Stomach (tissue), 8 donors: ENCODE measurements at regions not wholly inside any gene's neighbourhood (a gene's known extent, or its start where the extent isn't known, plus 50 kb on each side); places are given as distances from the start of the nearest gene placed in this dataset.

ENCODE experiments used
- DNase-seq, 2 donors: peaks; one replicate each; pipeline versions ENCODE4 v3.0.0 to v3.0.0-alpha.2; 2013 to 2019
- H3K27ac ChIP-seq, 5 donors: fragments of 200-600 bp in 4 of 5; sonication (generic) in 4 of 5; one replicate each; pipeline ENCODE4 v1.5.1; 2013 to 2019; ENCODE audit warnings: mild to moderate bottlenecking in 1 of 5, moderate library complexity in 1 of 5
- H3K27me3 ChIP-seq, 3 donors: fragments of 200-600 bp; sonication (generic); one replicate each; pipeline ENCODE4 v1.5.1; 2017 to 2019; ENCODE audit warnings: mixed run types in 1 of 3
- H3K36me3 ChIP-seq, 4 donors: fragments of 200-600 bp; sonication (generic); 1 replicate in 3 of 4; 2 replicates in 1 of 4; pipeline ENCODE4 v1.5.1; 2016 to 2019
- H3K4me1 ChIP-seq, 4 donors: fragments of 200-600 bp; sonication (generic); one replicate each; pipeline ENCODE4 v1.5.1; 2016 to 2019
- H3K4me3 ChIP-seq, 4 donors: fragments of 200-600 bp; sonication (generic) in 3 of 4; one replicate each; pipeline ENCODE4 v1.5.1; 2016 to 2019; ENCODE audit warnings: mild to moderate bottlenecking in 1 of 4
- H3K9me3 ChIP-seq, 4 donors: fragments of 200-600 bp; sonication (generic); one replicate each; pipeline ENCODE4 v1.5.1; 2016 to 2019
- EP300 ChIP-seq: sonication (generic); formaldehyde crosslinking; IDR thresholded peaks from one replicate; pipeline ENCODE4 v1.6.1; 2017; ENCODE audit warnings: antibody characterized with exemption
- POLR2A ChIP-seq, 4 donors: fragments of 450-650 bp; IDR thresholded peaks; one replicate each; pipeline ENCODE4 v1.6.1; 2016; ENCODE audit warnings: antibody characterized with exemption in 4 of 4, control low read depth in 2 of 4, mild to moderate bottlenecking in 1 of 4, moderate library complexity in 1 of 4
- POLR2AphosphoS5 ChIP-seq, 3 donors: sonication (generic); formaldehyde crosslinking; IDR thresholded peaks; one replicate each; pipeline ENCODE4 v1.6.1; 2016; ENCODE audit warnings: antibody characterized with exemption in 3 of 3
- WGBS, 5 donors: extraction: QIAGEN DNeasy Blood & Tissue Kit in 3 of 5; methylation state at CpG; one replicate each; pipeline versions ENCODE4 v1.1.5 to v1.1.7; 2013 to 2018; 5-methylcytosine and 5-hydroxymethylcytosine counted together
- intact Hi-C: fragments of 100-400 bp; cut with DNase I; formaldehyde crosslinking; loops from one replicate; pipeline ENCODE4 v1.15.1; 2023; ENCODE audit warnings: low total_unique reads
- TF ChIP-seq, protein P1 (sequence below), 7 experiments: fragments of 450-650 bp in 4 of 7; fragments of 200-600 bp in 3 of 7; sonication (generic) in 3 of 7; IDR thresholded peaks; one replicate each; pipeline ENCODE4 v1.5.1; 2016 to 2019; ENCODE audit warnings: antibody characterized with exemption in 7 of 7, control low read depth in 2 of 7, mild to moderate bottlenecking in 1 of 7
- donor health status: healthy with polysubstance abuse.
- donor health status: Bipolar disorder and iron deficiency.
- donor health status: healthy.

DNA sequence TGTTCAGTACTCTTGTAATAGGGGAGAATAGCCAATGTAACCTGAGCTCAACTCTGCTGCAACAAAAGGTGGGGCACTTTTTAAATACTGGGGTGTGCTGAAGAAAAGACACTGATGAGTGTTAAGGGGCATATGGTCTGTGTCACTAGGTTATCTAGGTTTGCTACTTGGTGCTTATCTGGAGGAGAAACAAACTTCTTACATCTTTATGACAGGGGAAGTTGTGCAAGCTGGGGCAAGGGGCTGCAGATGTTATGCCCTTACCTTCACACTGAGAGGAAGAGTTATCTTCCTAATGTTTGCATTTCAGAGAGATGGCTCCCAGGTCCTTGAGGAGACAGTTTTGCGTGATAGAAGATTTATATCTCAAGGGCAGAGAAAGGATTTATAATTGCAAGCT is 90.9 kb upstream of the PKP2 start:
- no peaks in the 10 kb centered on the region for H3K36me3 ChIP-seq
- TF ChIP-seq EP300 (no peak), POLR2A (IDR thresholded peaks at IDR 0.05) (no peak), POLR2AphosphoS5 (IDR thresholded peaks at IDR 0.05) (no peak)
- TF ChIP-seq, protein P1, sequence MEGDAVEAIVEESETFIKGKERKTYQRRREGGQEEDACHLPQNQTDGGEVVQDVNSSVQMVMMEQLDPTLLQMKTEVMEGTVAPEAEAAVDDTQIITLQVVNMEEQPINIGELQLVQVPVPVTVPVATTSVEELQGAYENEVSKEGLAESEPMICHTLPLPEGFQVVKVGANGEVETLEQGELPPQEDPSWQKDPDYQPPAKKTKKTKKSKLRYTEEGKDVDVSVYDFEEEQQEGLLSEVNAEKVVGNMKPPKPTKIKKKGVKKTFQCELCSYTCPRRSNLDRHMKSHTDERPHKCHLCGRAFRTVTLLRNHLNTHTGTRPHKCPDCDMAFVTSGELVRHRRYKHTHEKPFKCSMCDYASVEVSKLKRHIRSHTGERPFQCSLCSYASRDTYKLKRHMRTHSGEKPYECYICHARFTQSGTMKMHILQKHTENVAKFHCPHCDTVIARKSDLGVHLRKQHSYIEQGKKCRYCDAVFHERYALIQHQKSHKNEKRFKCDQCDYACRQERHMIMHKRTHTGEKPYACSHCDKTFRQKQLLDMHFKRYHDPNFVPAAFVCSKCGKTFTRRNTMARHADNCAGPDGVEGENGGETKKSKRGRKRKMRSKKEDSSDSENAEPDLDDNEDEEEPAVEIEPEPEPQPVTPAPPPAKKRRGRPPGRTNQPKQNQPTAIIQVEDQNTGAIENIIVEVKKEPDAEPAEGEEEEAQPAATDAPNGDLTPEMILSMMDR (IDR thresholded peaks at IDR 0.05), result no peak

DNA sequence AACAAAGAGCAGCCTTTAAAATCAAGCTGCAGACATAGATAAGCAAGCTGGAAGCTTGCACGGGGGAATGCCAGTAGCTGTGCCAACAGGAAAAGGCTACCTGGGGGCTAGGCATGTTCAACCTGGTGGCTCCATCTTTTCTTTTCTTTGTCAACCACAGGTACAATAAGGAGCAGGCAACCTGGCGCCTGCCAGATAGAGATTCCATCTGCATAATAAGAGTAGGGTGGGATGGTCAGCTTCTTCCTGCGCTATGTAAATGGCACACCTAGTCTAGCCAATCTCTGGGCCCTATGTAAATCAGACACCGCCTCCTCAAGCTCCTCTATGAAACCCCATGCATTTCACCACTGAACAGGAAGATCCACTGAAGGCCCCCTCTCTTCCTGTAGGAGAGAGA is 87.4 kb upstream of the PKP2 start:
- Histone ChIP-seq H3K4me1 (no peaks in the 10 kb centered on the region), H3K9me3 (no peaks in the 10 kb centered on the region), H3K27me3 (no peaks in the 10 kb centered on the region), H3K4me3 (no peak overlapping the region), H3K36me3 (no peaks in the 10 kb centered on the region), H3K27ac (no peak overlapping the region)
- 59 to 69% (median 65%) methylated on average over 4 of the region's 4 CpGs for WGBS, 5 donors
- DNase-seq, result no peak
- intact Hi-C loops, result no loop called here
- TF ChIP-seq, protein P1 (IDR thresholded peaks at IDR 0.05), result no peak
- TF ChIP-seq POLR2AphosphoS5 (IDR thresholded peaks at IDR 0.05), result no peak
- no peak for TF ChIP-seq EP300
- no peak for TF ChIP-seq POLR2A (IDR thresholded peaks at IDR 0.05)

More for the DNA sequence above, 90.9 kb upstream of the PKP2 start:
- no peaks in the 10 kb centered on the region for H3K9me3 ChIP-seq
- H3K4me3 ChIP-seq, result no peak overlapping the region
- H3K4me1 ChIP-seq, result no peaks in the 10 kb centered on the region
- intact Hi-C loops, result no loop called here
- H3K27me3 ChIP-seq, result no peaks in the 10 kb centered on the region
- H3K27ac ChIP-seq, result no peak overlapping the region
- WGBS, 5 donors, result 42 to 81% (median 77%) methylated on average over 1 of the region's 1 CpG
- no peak for DNase-seq

DNA sequence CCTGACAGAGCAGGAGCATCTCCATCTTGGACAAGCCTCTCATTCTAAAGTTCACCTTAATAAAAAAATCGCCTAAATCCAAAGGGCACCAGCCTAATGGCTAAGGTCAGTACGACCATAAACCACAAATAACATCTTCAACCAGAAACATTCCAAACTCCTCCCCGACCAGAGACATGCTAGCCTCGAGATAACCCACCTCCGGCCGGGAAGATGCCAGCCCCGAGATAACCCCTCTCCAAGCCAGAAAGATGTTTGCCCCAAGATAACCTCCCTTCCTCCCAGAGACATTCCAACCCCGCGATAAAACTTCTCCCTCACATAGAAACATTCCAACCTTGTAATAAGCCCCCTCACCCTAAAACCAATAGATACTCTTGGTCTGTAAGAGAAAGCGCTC is 86.8 kb upstream of the PKP2 start:
- TF ChIP-seq POLR2A (IDR thresholded peaks at IDR 0.05), result no peak
- TF ChIP-seq EP300, result no peak
- no peak for TF ChIP-seq POLR2AphosphoS5 (IDR thresholded peaks at IDR 0.05)
- TF ChIP-seq, protein P1 (IDR thresholded peaks at IDR 0.05), result no peak
- intact Hi-C loops, result no loop called here
- DNase-seq, result no peak
- Histone ChIP-seq H3K9me3 (no peaks in the 10 kb centered on the region), H3K36me3 (no peaks in the 10 kb centered on the region), H3K4me3 (no peak overlapping the region), H3K27ac (no peak overlapping the region), H3K4me1 (no peaks in the 10 kb centered on the region), H3K27me3 (no peaks in the 10 kb centered on the region)
- 14 to 30% (median 16%) methylated on average over 10 of the region's 10 CpGs for WGBS, 5 donors

DNA sequence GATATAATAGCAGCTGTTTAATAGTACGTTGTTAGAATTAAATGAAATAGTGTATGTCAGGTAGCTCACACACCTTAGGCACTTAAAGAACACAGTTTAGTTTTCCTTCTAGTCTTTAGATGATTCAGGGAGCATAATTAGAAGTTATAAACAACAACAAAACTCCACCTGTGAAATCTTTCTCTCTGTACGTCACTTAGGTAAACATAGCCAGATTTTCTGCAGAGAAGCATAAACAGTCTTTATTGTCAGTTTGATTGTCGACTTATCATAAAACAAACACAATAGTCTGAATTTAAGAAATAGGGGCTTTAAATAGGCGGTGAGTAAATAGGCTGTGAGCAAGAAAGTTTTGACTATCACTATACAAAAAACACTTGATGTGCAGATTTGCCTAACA is 84.6 kb upstream of the PKP2 start:
- 28 to 50% (median 45%) methylated on average over 4 of the region's 4 CpGs for WGBS, 5 donors
- intact Hi-C loops, result no loop called here
- TF ChIP-seq, protein P1 (IDR thresholded peaks at IDR 0.05), result no peak
- no peaks in the 10 kb centered on the region for H3K27me3 ChIP-seq
- no peak for DNase-seq
- no peaks in the 10 kb centered on the region for H3K36me3 ChIP-seq
- H3K27ac ChIP-seq, result no peak overlapping the region
- no peaks in the 10 kb centered on the region for H3K9me3 ChIP-seq
- no peak overlapping the region for H3K4me3 ChIP-seq
- H3K4me1 ChIP-seq, result no peaks in the 10 kb centered on the region

DNA sequence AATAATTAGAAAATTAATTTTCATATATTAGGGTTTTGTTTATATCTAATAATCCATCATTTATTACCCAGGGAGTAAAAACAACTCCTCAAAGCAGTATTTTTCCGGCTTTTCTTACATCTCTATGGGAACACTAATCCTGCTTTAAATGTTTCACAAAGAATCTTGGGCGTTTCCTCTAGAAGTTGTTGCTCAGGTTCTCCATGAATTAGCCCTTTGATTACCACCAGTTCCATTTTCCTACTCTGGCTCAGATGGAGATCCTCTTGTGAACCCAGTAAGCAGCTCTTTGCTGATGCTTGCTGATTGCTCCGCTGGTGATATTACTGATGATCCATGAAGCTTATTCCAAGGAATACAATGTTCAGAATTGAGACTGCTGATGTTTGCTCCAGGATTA is 78.5 kb upstream of the PKP2 start:
- no peak for DNase-seq
- TF ChIP-seq EP300 (no peak), POLR2A (IDR thresholded peaks at IDR 0.05) (no peak)

More for the DNA sequence above, 78.5 kb upstream of the PKP2 start:
- Histone ChIP-seq H3K9me3 (no peaks in the 10 kb centered on the region), H3K36me3 (no peaks in the 10 kb centered on the region), H3K27me3 (no peaks in the 10 kb centered on the region), H3K4me1 (no peaks in the 10 kb centered on the region), H3K4me3 (no peak overlapping the region), H3K27ac (no peak overlapping the region)
- WGBS, 5 donors, result 70 to 84% (median 81%) methylated on average over 3 of the region's 3 CpGs
- intact Hi-C loops, result no loop called here
